ENCODE measurements at regions not wholly inside any gene's neighbourhood (a gene's known extent, or its start where the extent isn't known, plus 50 kb on each side); places are given as distances from the start of the nearest gene placed in this dataset.

DNA sequence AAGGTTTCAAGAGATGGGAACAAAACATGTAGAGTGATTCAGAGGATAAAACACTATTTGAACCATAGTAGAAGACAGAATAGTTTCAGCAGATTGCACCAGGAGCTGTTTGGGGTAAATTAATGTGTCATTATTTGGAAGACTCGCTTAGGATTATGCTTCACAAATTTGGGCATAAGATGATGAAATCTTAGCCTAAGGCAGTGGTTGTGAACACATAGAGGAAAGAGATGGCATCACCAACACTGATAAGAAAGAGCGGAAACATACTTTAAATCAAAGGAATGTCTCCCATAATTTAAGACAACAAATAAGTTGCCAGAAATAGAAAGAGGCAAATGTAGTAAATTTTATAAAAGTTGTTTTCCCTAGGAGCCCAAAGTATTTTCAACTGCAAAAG lies 66.1 kb upstream of the TBCA start:
- no peak for DNase-seq

DNA sequence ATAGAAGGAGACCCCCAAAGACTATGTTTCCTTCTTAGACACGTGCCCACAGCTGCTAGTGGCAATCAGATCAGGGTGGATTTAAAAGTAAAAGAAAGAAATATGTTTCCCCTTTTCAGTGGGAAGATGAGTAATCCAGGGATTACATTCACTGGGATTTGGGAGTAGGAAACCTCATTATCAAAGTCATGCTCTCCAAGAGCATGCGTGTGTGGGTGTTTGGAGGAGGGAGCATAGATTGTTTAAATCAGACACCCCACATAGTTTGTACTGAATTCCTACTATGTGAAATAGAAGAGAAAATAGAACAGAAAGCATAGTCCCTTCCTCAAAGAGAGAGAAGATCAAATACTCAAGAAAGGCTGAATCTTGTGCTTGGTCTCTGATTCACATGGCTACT lies 65.5 kb upstream of the TBCA start:
- no peak for DNase-seq

DNA sequence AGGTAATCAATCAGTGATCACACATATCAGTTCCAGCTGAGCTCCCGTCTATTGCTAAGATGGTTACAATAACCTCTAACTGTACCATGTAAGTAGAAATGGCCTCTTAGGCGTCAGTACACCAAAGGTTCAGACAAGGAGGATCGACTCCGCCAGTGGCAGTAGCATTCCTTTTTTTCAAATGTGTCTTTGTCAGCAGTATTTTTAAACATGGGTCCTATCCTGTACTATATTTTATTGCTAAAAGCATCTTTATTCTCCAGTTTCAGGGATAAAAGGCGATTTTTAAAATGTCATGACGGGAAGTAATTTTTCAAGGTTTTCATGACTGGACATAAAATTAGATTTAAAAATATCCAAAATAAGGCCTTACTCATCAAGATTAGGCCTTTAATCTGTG lies 64.8 kb upstream of the TBCA start:
- DNase-seq: no peak

DNA sequence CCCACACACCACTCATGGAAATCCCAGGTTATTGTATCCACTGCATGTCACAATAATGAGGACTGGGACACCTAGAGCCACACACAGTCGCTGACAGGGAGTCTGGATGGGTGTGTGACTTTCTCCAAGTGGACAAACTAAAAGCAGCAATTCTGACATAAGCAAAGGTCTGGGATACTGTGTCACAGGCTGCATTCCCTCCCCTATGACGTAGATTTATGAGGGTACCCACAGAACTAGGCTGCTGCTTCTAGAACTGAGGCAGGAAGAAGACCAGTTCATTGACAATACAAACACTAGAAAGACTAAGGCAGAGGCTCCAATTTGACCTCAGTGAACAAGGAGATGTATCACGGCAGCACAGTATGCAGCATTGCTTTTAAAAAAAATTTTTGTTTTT lies 63.6 kb upstream of the TBCA start:
- DNase-seq: no peak

DNA sequence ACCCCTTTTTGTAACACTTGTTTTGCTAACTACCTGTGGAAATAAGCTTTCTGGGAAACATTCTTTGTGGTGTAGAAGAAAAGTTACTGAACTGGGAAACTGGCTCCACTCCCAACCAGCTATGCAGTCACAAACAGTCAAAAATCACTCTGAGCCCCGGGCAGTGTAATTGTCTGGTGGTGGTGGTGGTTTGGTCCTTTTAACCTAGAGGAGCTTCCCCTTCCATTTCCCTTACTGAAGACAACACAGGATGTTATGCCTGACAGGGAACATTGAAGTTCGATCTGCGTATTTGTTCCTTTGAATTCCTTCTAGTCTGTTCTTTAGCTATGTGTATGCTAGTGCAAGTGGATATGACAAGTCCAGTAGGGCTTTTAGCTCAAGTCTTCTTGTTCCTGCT lies 56.8 kb upstream of the TBCA start:
- no peak for DNase-seq

DNA sequence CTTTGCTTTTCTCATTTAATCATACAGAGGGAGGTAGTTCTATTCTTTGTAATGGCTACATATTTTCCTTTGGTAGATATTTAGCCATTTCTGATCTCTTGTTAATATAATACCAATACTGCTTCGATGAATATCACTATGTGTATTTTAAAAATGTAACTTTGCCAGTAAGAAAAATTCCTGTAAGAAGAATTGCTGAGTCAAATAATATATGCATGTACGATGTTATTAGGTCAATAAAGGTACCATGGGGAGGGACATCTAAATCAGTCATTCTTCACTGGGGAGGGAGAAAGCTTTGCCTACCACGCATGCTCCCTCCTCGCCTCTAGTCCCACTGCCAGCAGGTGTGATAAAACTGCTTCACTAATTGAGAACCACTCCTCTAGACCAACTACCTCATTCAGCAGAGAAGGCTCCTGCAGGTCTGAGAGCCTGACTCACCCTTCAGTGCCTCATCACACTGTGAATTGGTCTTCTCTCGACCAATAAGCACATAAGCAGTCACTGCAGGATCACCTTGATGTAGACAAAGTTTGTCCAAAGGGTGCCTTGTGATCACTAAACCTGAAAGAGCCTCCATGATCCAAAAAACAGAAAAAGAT lies 56.1 kb upstream of the TBCA start:
- no peak for DNase-seq

DNA sequence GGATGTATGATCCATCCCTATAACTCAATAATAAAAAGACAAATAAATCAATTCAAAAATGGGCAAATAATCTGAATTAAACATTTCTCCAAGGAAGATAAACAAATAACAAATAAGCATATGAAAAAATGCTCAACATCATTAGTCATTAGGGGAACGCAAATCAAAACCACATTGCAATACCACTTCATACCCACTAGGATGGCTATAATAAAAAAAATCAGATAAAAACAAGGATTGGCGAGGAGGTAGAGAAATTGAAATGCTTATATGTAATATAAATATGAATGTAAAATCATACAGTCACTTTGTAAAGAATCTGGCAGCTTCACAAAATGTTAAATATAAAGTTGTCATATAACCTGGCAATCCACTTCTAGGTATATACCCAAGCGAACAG lies 52.3 kb upstream of the TBCA start:
- no peak for DNase-seq
